ENCODE measurements at regions not wholly inside any gene's neighbourhood (a gene's known extent, or its start where the extent isn't known, plus 50 kb on each side); places are given as distances from the start of the nearest gene placed in this dataset.

GRCh38 chr2:198374375-198375082 lies 570.1 kb downstream of the PLCL1 start:
- no peak for DNase-seq (ENCODE audit: extremely low read depth in 1 of 2, low read depth in 1 of 2)

GRCh38 chr2:198371921-198372543 lies 567.6 kb downstream of the PLCL1 start:
- DNase-seq (ENCODE audit: extremely low read depth in 1 of 2, low read depth in 1 of 2) = no peak

- no peak for DNase-seq (ENCODE audit: extremely low read depth in 1 of 2, low read depth in 1 of 2)
These were observed 566.9 kb downstream of the PLCL1 start for GRCh38 chr2:198371329-198371728.

DNA sequence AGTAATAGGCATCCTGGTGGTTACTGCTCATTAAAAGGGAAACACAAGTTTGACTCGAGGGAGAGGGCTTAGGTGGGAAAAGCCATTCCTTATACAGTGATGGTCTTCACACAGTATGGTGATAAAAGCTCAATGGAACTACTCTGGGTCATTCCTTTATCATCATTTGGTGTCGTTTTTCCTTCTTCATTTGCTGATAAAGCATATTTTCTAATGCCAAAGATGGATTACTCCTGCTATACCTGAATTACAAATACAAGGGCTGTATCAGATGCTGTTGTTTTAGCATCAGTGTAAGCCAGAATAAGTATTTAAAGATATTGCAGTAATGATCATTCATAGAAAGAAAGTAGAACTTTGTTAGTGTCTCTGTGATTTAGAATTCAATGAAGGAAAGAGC lies 563.7 kb downstream of the PLCL1 start:
- DNase-seq (ENCODE audit: extremely low read depth in 1 of 2, low read depth in 1 of 2) = no peak

GRCh38 chr2:198362740-198363139 lies 558.3 kb downstream of the PLCL1 start:
- no peak for DNase-seq (ENCODE audit: extremely low read depth in 1 of 2, low read depth in 1 of 2)

DNA sequence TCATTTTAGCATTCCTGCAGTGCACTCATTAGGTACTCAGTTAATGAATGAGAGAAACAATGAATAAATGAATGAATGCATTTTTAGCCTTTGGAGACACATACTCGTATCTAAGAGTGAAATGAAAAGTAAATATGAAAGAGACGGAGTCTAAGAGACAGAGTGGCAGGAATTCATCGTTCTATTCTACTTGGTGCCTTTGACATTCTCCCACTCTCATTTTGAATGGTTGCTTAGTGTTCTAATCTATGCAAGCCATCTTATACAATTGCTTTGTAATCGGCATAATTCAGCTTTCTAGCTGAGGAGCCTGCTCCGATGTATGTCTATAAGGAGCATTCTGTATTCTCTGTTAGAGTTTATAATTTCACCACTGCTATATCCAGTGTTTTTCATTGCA lies 554.9 kb downstream of the PLCL1 start:
- DNase-seq (ENCODE audit: extremely low read depth in 1 of 2, low read depth in 1 of 2) = no peak

GRCh38 chr2:198356157-198356556 lies 551.8 kb downstream of the PLCL1 start:
- no peak for DNase-seq (ENCODE audit: extremely low read depth in 1 of 2, low read depth in 1 of 2)

DNA sequence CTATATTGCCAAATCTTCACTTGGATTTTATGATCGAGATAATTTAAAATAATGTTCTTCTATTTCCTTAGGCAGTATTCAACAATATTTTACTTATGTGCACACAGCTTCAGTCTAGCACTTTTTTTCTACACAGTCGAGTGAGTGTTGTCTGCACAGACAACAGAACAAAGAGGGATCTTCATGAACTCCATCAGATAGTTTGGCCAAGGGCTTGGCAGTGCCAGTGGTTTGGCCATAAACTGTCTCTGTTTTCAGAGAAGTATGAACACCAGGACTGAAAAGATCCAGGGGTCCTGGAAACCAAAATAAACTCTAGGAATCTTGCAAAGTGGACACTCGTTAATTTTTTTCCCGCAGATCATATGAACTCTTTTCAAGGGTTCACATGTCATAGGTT lies 547.3 kb downstream of the PLCL1 start:
- DNase-seq (ENCODE audit: extremely low read depth in 1 of 2, low read depth in 1 of 2) = no peak

GRCh38 chr2:198347946-198348345 lies 543.6 kb downstream of the PLCL1 start:
- DNase-seq (ENCODE audit: extremely low read depth in 1 of 2, low read depth in 1 of 2) = no peak

DNA sequence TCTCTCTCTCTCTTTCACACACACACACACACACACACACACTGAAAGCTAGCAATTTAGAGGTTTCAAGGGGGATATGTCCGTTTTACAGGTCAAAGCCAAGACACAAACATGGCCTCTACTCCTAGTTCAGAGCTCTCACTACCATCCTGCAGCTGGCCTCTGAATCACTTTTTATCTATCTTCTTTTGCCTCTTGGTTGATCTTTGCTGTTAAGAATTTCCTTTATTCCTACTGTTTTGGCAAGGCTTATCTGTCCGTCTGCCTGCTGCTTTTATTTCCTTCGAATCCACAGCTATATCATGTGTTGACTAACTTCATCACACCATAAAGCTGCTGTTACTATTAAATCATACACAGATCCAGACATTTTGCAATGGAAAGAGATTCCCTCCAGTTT lies 543.0 kb downstream of the PLCL1 start:
- DNase-seq (ENCODE audit: extremely low read depth in 1 of 2, low read depth in 1 of 2) = no peak

DNA sequence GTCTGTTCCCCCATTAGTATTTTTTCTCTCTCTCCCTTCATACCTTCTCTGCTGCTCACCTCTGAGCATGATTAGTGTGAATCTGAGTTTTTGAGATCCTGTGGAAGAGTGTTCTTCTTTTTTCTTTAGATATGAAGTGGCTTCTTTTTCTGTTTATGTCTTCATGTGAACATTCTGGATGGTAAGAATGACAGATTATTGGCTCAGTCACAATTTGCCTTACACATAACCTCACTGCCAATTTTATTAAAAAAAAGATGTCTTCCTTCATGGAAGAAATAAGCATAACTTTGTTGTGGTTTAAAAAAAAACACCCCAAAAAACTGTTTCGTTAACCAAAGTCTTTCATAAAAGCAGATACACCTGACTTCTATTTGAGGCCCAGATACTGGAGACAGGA lies 539.1 kb downstream of the PLCL1 start:
- DNase-seq (ENCODE audit: extremely low read depth in 1 of 2, low read depth in 1 of 2) = no peak

GRCh38 chr2:198340846-198341245 lies 536.5 kb downstream of the PLCL1 start:
- no peak for DNase-seq (ENCODE audit: extremely low read depth in 1 of 2, low read depth in 1 of 2)

DNA sequence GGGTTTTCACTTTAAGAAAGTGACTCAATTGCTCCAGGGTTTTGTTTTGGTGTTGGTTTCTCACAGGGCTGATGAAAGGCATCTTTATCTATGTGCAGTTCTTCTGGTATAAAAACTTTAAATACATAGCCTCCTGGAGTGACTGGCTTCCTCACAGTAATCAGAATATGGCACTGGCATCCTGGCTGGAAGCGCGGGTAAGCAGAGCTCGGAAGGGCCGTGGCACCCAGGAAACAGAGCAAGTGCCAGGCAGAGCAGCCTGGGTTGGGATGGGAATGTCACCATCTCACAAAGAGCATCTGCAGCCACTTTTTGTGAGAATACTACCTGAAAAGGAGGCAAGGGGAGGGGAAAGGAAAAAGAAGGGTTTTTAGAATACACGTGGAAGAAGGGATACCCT lies 534.7 kb downstream of the PLCL1 start:
- no peak for DNase-seq (ENCODE audit: extremely low read depth in 1 of 2, low read depth in 1 of 2)

- no peak for DNase-seq (ENCODE audit: extremely low read depth in 1 of 2, low read depth in 1 of 2)
These were observed 533.0 kb downstream of the PLCL1 start for GRCh38 chr2:198337368-198337767.

DNA sequence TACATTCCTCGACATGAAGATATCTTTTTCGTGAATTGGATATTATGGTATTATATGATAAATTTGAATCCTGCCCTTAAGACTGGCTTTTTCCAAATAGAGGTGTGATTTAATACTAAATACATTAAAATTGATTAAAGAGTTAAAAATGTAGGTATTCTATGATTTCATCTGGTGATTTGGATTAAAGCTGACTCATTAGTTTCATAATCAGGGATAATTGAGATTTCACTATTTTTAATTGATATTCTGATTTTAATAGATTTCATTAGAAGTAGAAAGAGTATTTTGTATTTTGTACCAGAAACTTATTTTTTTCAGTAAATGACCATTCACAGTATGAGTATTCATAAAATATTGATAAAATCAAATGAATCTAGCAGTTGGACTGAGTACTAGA lies 524.1 kb downstream of the PLCL1 start:
- no peak for DNase-seq (ENCODE audit: extremely low read depth in 1 of 2, low read depth in 1 of 2)

DNA sequence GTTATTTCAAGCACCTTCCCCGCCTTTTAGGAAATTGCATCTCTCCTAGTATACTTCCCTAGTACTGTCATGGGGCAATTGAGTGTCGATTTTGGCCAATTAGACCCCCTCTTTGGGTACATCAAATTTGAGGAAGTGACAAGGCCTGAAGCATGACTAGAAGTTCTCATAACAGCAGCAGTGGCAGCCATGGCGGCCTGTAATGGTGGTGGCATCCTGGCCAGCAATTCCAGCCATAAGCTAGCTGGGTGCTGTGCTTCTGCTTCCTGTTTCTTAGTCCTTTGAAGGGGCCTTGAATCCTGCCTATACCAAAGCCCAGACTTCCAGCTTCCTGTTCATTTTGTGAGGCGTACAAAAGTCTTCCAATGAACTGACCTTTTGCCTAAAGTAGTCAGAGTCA lies 523.1 kb downstream of the PLCL1 start:
- no peak for DNase-seq (ENCODE audit: extremely low read depth in 1 of 2, low read depth in 1 of 2)

DNA sequence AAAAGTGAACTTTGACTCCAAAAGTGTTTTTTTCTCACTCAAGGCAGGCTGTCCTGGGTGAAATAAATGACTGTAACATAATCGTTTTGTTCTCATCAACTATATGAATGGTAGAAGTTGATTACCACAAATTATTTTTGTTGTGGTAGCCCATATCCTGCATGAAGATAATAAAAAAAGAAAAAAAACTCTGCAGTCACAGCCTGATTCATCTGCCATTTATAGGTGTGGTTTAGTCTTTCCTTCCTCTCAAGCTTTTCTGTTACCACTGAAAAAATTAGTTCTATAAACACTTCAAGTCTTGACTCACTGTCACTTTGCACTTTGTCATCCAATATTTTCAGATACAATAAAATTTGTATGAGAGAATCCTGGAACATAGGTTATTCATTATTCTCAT lies 522.0 kb downstream of the PLCL1 start:
- DNase-seq (ENCODE audit: extremely low read depth in 1 of 2, low read depth in 1 of 2) = no peak

- no peak for DNase-seq (ENCODE audit: extremely low read depth in 1 of 2, low read depth in 1 of 2)
These were observed 521.0 kb downstream of the PLCL1 start for GRCh38 chr2:198325359-198325758.

- DNase-seq (ENCODE audit: extremely low read depth in 1 of 2, low read depth in 1 of 2) = no peak
These were observed 519.7 kb downstream of the PLCL1 start for GRCh38 chr2:198324071-198324470.

DNA sequence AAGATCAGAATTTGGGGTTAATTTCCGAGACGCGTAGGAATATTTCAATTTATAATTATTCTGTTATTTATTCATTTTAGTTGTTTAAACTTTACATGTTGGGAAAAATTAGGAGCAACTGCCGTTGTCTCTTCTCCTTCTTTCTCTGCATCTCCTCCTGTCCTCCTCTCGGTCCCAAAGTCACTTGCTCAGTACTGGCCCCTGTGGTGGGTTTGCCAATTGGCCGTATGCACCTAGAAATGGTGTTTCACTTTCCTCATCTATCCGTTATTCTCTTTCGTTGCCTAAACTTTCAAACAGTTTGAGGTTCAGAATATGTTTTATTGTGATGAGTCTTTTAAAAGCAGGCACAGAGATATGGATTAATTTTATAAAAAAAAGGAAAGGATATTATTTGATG lies 517.9 kb downstream of the PLCL1 start:
- DNase-seq (ENCODE audit: extremely low read depth in 1 of 2, low read depth in 1 of 2) = no peak

DNA sequence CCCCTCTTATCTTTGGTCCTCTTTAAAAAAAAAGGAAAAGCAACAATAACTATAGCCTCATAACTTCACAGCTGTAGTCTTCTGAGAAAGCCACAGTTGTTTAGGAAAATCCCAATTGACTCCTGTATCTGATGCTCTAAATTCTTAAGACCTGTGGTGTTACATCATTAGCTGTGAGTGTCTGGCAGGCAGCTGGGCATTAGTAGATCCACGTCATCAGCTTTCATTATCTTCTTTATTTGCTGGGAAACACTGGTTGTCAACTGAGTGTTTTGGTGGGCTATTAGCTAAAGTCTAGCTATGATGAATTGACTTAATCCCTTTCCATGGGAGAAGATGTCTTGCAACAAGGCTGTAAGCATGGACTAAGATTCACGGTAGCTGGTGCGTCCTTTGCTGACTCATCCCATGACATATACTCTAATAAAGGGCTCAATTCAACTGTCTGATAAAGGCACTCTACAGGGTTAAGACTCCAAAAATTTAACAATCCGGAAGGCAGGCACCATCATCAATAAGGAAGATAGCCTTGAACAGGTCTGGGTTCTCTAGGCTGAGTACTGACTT lies 517.2 kb downstream of the PLCL1 start:
- DNase-seq (ENCODE audit: extremely low read depth in 1 of 2, low read depth in 1 of 2) = no peak

GRCh38 chr2:198316852-198317396 lies 512.5 kb downstream of the PLCL1 start:
- DNase-seq (ENCODE audit: extremely low read depth in 1 of 2, low read depth in 1 of 2) = no peak

Data from activated CD8-positive, alpha-beta memory T cell treated with anti-CD3 and anti-CD28 coated beads for 1 hour (primary cell).